Heart right ventricle (tissue), 16 donors: ENCODE measurements at regions not wholly inside any gene's neighbourhood (a gene's known extent, or its start where the extent isn't known, plus 50 kb on each side); places are given as distances from the start of the nearest gene placed in this dataset.

Source experiments
- ATAC-seq, 8 donors: fragments of 200-7000 bp; cut with Tn5 transposase; one replicate each; pipeline ENCODE4 v1.9.1; 2020; ENCODE audit warnings: mild to moderate bottlenecking in 8 of 8, moderate library complexity in 8 of 8, moderate number of reproducible peaks in 1 of 8
- DNase-seq, 2 donors: peaks; one replicate each; pipeline ENCODE4 v3.0.0-alpha.2; 2020
- H3K27ac ChIP-seq, 10 donors: fragments of 200-600 bp; sonication (generic) in 2 of 10; one replicate each; pipeline versions ENCODE4 v1.5.0 to v1.8.0; 2020 to 2022; ENCODE audit warnings: mild to moderate bottlenecking in 3 of 10
- H3K27me3 ChIP-seq, 7 donors: fragments of 200-600 bp; one replicate each; pipeline ENCODE4 v1.8.0; 2021 to 2022; ENCODE audit warnings: mild to moderate bottlenecking in 2 of 7
- H3K36me3 ChIP-seq, 9 donors: fragments of 200-600 bp; sonication (generic) in 1 of 9; one replicate each; pipeline versions ENCODE4 v1.5.0 to v1.8.0; 2020 to 2022; ENCODE audit warnings: mild to moderate bottlenecking in 2 of 9
- H3K4me1 ChIP-seq, 9 donors: fragments of 200-600 bp; sonication (generic) in 1 of 9; one replicate each; pipeline versions ENCODE4 v1.5.0 to v1.8.0; 2020 to 2022; ENCODE audit warnings: mild to moderate bottlenecking in 4 of 9
- H3K4me3 ChIP-seq, 10 donors: fragments of 200-600 bp; sonication (generic) in 2 of 10; one replicate each; pipeline versions ENCODE4 v1.5.0 to v1.8.0; 2020 to 2022; ENCODE audit warnings: mild to moderate bottlenecking in 7 of 10, moderate library complexity in 2 of 10
- H3K9me3 ChIP-seq, 11 donors: fragments of 200-600 bp in 10 of 11; sonication (generic) in 2 of 11; one replicate each; pipeline versions ENCODE4 v1.5.0 to v1.8.0; 2013 to 2022; ENCODE audit warnings: mild to moderate bottlenecking in 2 of 11, control low read depth in 1 of 11, moderate library complexity in 1 of 11
- WGBS, 2 donors: extraction: QIAGEN DNeasy Blood & Tissue Kit; methylation state at CpG; one replicate each; pipeline ENCODE4 v1.1.7; 2013; ENCODE audit warnings: inconsistent platforms in 1 of 2; 5-methylcytosine and 5-hydroxymethylcytosine counted together
- intact Hi-C, 10 donors: fragments of 100-400 bp; cut with DNase I; formaldehyde crosslinking; loops; one replicate each; pipeline versions ENCODE4 v1.11.1 to v1.14.2; 2022
- TF ChIP-seq, protein P1 (sequence below), 9 donors: fragments of 200-600 bp; sonication (generic) in 2 of 9; IDR thresholded peaks; one replicate each; pipeline versions ENCODE4 v1.5.0 to v1.8.0; 2021 to 2022; ENCODE audit warnings: antibody characterized with exemption in 9 of 9, mild to moderate bottlenecking in 5 of 9, moderate library complexity in 1 of 9
- donor health status: Arrhythmogenic right ventricular cardiomyopathy.
- donor health status: ischemic (EF 13 %, LVEDD 7.1; RV severe dilation, severe dysfunction).
- donor health status: healthy with polysubstance abuse.
- donor health status: DM: no; HTN: yes; CAD: no.
- donor health status: DM: no; HTN: no; CAD: no.
- donor health status: ischemic (EF 25% LVEDD 6.9; RV normal size, moderate dysfunction).
- donor health status: ischemic (EF 25% LVEDD 5.7; RV mildly dilated, moderate dysfunction).
- donor health status: healthy.
- donor health status: DM: yes; HTN: yes; CAD: no.
- donor health status: Ischemic cardiomyopathy.
- donor health status: ischemic (EF 35%, LVEDD 5.7; RV mildly dilated, moderate dysfunction).
- donor health status: nonischemic (EF 11% LVEDD 7.7; RV severe dilation, severe dysfunction).
- donor health status: DM: yes; HTN: yes; CAD: no.
- donor health status: PGD.
- donor health status: ischemic (EF 29% LVEDD 5.4; RV normal size, mild dysfunction).
- donor health status: nonischemic (EF 23%, LVEDD 6.1; RV moderate dilation, normal function).

GRCh38 chr1:96159379-96159778, 562.2 kb upstream of the PTBP2 start:
- no peaks in the 10 kb centered on the region for H3K4me1 ChIP-seq
- H3K4me3 ChIP-seq = no peak overlapping the region
- H3K9me3 ChIP-seq = peaks cover 0 to 42% (median 14%) of the 10 kb centered on the region in 11 donors
- no peak overlapping the region for H3K27ac ChIP-seq
- ATAC-seq (no peak), DNase-seq (no peak)
- TF ChIP-seq, protein P1, sequence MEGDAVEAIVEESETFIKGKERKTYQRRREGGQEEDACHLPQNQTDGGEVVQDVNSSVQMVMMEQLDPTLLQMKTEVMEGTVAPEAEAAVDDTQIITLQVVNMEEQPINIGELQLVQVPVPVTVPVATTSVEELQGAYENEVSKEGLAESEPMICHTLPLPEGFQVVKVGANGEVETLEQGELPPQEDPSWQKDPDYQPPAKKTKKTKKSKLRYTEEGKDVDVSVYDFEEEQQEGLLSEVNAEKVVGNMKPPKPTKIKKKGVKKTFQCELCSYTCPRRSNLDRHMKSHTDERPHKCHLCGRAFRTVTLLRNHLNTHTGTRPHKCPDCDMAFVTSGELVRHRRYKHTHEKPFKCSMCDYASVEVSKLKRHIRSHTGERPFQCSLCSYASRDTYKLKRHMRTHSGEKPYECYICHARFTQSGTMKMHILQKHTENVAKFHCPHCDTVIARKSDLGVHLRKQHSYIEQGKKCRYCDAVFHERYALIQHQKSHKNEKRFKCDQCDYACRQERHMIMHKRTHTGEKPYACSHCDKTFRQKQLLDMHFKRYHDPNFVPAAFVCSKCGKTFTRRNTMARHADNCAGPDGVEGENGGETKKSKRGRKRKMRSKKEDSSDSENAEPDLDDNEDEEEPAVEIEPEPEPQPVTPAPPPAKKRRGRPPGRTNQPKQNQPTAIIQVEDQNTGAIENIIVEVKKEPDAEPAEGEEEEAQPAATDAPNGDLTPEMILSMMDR (IDR thresholded peaks at IDR 0.05) = no peak
- H3K36me3 ChIP-seq = no peaks in the 10 kb centered on the region
- intact Hi-C loops = no loop called here
- H3K27me3 ChIP-seq = no peaks in the 10 kb centered on the region
- WGBS, 2 donors = 85 to 96% methylated on average over 2 of the region's 2 CpGs

GRCh38 chr1:96164053-96164452, 557.5 kb upstream of the PTBP2 start:
- H3K4me1 ChIP-seq = no peaks in the 10 kb centered on the region
- 74 to 82% methylated on average over 4 of the region's 4 CpGs for WGBS, 2 donors
- H3K9me3 ChIP-seq = peaks cover 0 to 33% (median 0%) of the 10 kb centered on the region in 11 donors
- TF ChIP-seq, protein P1 (IDR thresholded peaks at IDR 0.05) = no peak
- no peaks in the 10 kb centered on the region for H3K27me3 ChIP-seq
- no peak overlapping the region for H3K4me3 ChIP-seq
- no peaks in the 10 kb centered on the region for H3K36me3 ChIP-seq
- DNase-seq (no peak), ATAC-seq (no peak)
- no peak overlapping the region for H3K27ac ChIP-seq
- intact Hi-C loops = no loop called here

GRCh38 chr1:96178053-96178452, 543.5 kb upstream of the PTBP2 start:
- 87% methylated on average over 8 of the region's 8 CpGs for WGBS, 2 donors
- intact Hi-C loops = no loop called here
- no peak for DNase-seq
- no peak for ATAC-seq
- no peaks in the 10 kb centered on the region for H3K36me3 ChIP-seq
- H3K27ac ChIP-seq = no peak overlapping the region
- peaks cover 0 to 4% (median 0%) of the 10 kb centered on the region in 11 donors for H3K9me3 ChIP-seq
- H3K4me1 ChIP-seq = no peaks in the 10 kb centered on the region
- H3K4me3 ChIP-seq = no peak overlapping the region
- H3K27me3 ChIP-seq = no peaks in the 10 kb centered on the region
- TF ChIP-seq, protein P1 (IDR thresholded peaks at IDR 0.05) = no peak

DNA sequence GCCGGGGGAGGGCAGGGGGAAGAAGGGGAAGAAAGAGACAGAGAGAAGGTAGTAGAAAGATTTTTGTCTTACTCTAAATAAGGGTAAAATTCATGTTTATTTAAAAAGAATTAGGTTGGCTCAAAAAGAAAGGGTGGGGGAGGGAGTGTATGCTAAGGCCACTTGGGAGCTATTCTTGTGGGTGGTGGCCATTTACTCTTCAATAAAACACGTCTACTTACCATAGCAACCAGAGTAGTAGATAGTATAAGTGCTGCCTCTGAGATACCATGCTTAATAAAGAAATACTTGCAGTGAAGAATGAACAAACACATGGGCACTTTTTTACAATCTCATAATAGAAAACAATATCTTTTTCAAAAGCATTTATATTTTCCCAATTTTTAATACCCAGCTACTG, 538.1 kb upstream of the PTBP2 start:
- no peak overlapping the region for H3K27ac ChIP-seq
- no peak overlapping the region for H3K4me3 ChIP-seq
- H3K4me1 ChIP-seq = no peaks in the 10 kb centered on the region
- H3K36me3 ChIP-seq = no peaks in the 10 kb centered on the region
- H3K27me3 ChIP-seq = no peaks in the 10 kb centered on the region
- intact Hi-C loops = no loop called here
- DNase-seq = no peak
- 49 to 69% methylated on average over 2 of the region's 2 CpGs for WGBS, 2 donors
- TF ChIP-seq, protein P1 (IDR thresholded peaks at IDR 0.05) = no peak
- no peak for ATAC-seq
- H3K9me3 ChIP-seq = no peaks in the 10 kb centered on the region

GRCh38 chr1:96183928-96184327, 537.7 kb upstream of the PTBP2 start:
- intact Hi-C loops = no loop called here
- TF ChIP-seq, protein P1 (IDR thresholded peaks at IDR 0.05) = no peak
- H3K36me3 ChIP-seq = no peaks in the 10 kb centered on the region
- no peak for ATAC-seq
- no peak overlapping the region for H3K27ac ChIP-seq
- H3K4me1 ChIP-seq = no peaks in the 10 kb centered on the region
- no peaks in the 10 kb centered on the region for H3K27me3 ChIP-seq
- 61 to 71% methylated on average over 6 of the region's 6 CpGs for WGBS, 2 donors
- H3K4me3 ChIP-seq = no peak overlapping the region
- DNase-seq = no peak
- H3K9me3 ChIP-seq = no peaks in the 10 kb centered on the region
